Naive thymus-derived CD8-positive, alpha-beta T cell (primary cell): ENCODE measurements at regions not wholly inside any gene's neighbourhood (a gene's known extent, or its start where the extent isn't known, plus 50 kb on each side); places are given as distances from the start of the nearest gene placed in this dataset.
"Not testable (repeated sequence)": the region's sequence is repeated elsewhere in the genome, so short reads cannot be mapped to it uniquely, and the experiment has no call there.

Experiments
- ATAC-seq, 2 donors: fragments of 150-1000 bp; cut with Tn5 transposase in 1 of 2; sonication (Bioruptor Pico), chemical (Tn5 transposase) in 1 of 2; 1 replicate in 1 of 2; 2 replicates in 1 of 2; pipeline ENCODE4 v1.10.0; 2021; ENCODE audit warnings: mild to moderate bottlenecking in 2 of 2, moderate library complexity in 2 of 2
- POLR2A ChIA-PET: fragments of 350-600 bp; sonication (Branson Sonifier 250); formaldehyde crosslinking; loops from one replicate; lab custom pipeline; 2021; ENCODE audit warnings: antibody characterized with exemption; lab: Charles Lee
- DNase-seq, 10 donors: peaks; one replicate each; pipeline versions ENCODE4 v3.0.0 to v3.0.0-alpha.2; 2020 to 2022
- H3K27ac Mint-ChIP-seq, 10 donors: one replicate each; pipeline ENCODE4 v1.8.0; 2020 to 2022; ENCODE audit warnings: mild to moderate bottlenecking in 10 of 10, mixed read lengths in 10 of 10, moderate library complexity in 4 of 10, inconsistent platforms in 1 of 10
- H3K27me3 Mint-ChIP-seq, 5 donors: one replicate each; pipeline ENCODE4 v1.8.0; 2021 to 2022; ENCODE audit warnings: mixed read lengths in 5 of 5
- H3K36me3 Mint-ChIP-seq, 3 donors: one replicate each; pipeline ENCODE4 v1.8.0; 2020 to 2022; ENCODE audit warnings: mixed read lengths in 3 of 3, mild to moderate bottlenecking in 2 of 3, inconsistent platforms in 1 of 3
- H3K4me1 Mint-ChIP-seq, 4 donors: one replicate each; pipeline ENCODE4 v1.8.0; 2021 to 2022; ENCODE audit warnings: mixed read lengths in 4 of 4
- H3K4me3 Mint-ChIP-seq, 10 donors: one replicate each; pipeline ENCODE4 v1.8.0; 2020 to 2022; ENCODE audit warnings: mild to moderate bottlenecking in 10 of 10, mixed read lengths in 10 of 10, moderate library complexity in 6 of 10, inconsistent platforms in 1 of 10
- H3K9me3 Mint-ChIP-seq, 9 donors: one replicate each; pipeline ENCODE4 v1.8.0; 2020 to 2022; ENCODE audit warnings: mixed read lengths in 9 of 9, mild to moderate bottlenecking in 3 of 9, inconsistent platforms in 1 of 9, moderate library complexity in 1 of 9

GRCh38 chr6:2581011-2581410, 169.7 kb downstream of the MYLK4 start:
- H3K36me3 Mint-ChIP-seq: no peaks in the 10 kb centered on the region
- DNase-seq (no peak), ATAC-seq (no peak)
- no peak overlapping the region for H3K27ac Mint-ChIP-seq
- H3K4me3 Mint-ChIP-seq: no peak overlapping the region
- POLR2A ChIA-PET: no interaction called here
- peaks cover 0 to 9% (median 2%) of the 10 kb centered on the region in 9 donors for H3K9me3 Mint-ChIP-seq
- no peaks in the 10 kb centered on the region for H3K4me1 Mint-ChIP-seq
- H3K27me3 Mint-ChIP-seq: peaks cover 8 to 42% (median 14%) of the 10 kb centered on the region in 5 donors

GRCh38 chr6:2579804-2580570, 170.7 kb downstream of the MYLK4 start:
- no peak for DNase-seq
- Mint-ChIP-seq H3K9me3 (peaks cover 0 to 12% (median 6%) of the 10 kb centered on the region in 9 donors), H3K4me1 (no peaks in the 10 kb centered on the region), H3K4me3 (no peak overlapping the region), H3K36me3 (peaks cover 0 to 8% (median 0%) of the 10 kb centered on the region in 3 donors), H3K27ac (no peak overlapping the region), H3K27me3 (peaks cover 10 to 49% (median 16%) of the 10 kb centered on the region in 5 donors)
- ATAC-seq: no peak
- POLR2A ChIA-PET: no interaction called here

- Mint-ChIP-seq H3K27me3 (peaks cover 10 to 56% (median 19%) of the 10 kb centered on the region in 5 donors), H3K27ac (peak overlapping the region in 1 of 10 donors; percentile 65), H3K9me3 (peaks cover 1 to 16% (median 11%) of the 10 kb centered on the region in 9 donors), H3K4me1 (no peaks in the 10 kb centered on the region), H3K36me3 (peaks cover 0 to 14% (median 1%) of the 10 kb centered on the region in 3 donors), H3K4me3 (no peak overlapping the region)
- POLR2A ChIA-PET: no interaction called here
- ATAC-seq (no peak), DNase-seq (no peak)
Measured at GRCh38 chr6:2579241-2579761, 171.4 kb downstream of the MYLK4 start.

GRCh38 chr6:2578767-2579166, 172.0 kb downstream of the MYLK4 start:
- Mint-ChIP-seq H3K27ac (peak overlapping the region in 1 of 10 donors; percentile 65), H3K9me3 (peaks cover 0 to 18% (median 9%) of the 10 kb centered on the region in 9 donors), H3K4me3 (no peak overlapping the region), H3K4me1 (no peaks in the 10 kb centered on the region), H3K36me3 (peaks cover 0 to 14% (median 1%) of the 10 kb centered on the region in 3 donors), H3K27me3 (peaks cover 10 to 56% (median 19%) of the 10 kb centered on the region in 5 donors)
- ATAC-seq: no peak
- DNase-seq: no peak
- POLR2A ChIA-PET: no interaction called here

GRCh38 chr6:2576499-2576898, 174.2 kb downstream of the MYLK4 start:
- Mint-ChIP-seq H3K36me3 (peaks cover 0 to 14% (median 1%) of the 10 kb centered on the region in 3 donors), H3K9me3 (peaks cover 0 to 24% (median 9%) of the 10 kb centered on the region in 9 donors), H3K27me3 (peaks cover 8 to 37% (median 17%) of the 10 kb centered on the region in 5 donors), H3K27ac (no peak overlapping the region), H3K4me1 (no peaks in the 10 kb centered on the region), H3K4me3 (no peak overlapping the region)
- no peak for DNase-seq
- POLR2A ChIA-PET: no interaction called here
- no peak for ATAC-seq

- peaks cover 4 to 30% (median 13%) of the 10 kb centered on the region in 5 donors for H3K27me3 Mint-ChIP-seq
- no peak for ATAC-seq
Measured at GRCh38 chr6:2575236-2575635, 175.5 kb downstream of the MYLK4 start.

GRCh38 chr6:2569420-2569819, 181.3 kb downstream of the MYLK4 start:
- POLR2A ChIA-PET, H3K36me3 Mint-ChIP-seq, H3K4me3 Mint-ChIP-seq, DNase-seq, H3K27ac Mint-ChIP-seq, ATAC-seq, H3K4me1 Mint-ChIP-seq: not testable (repeated sequence)
- Mint-ChIP-seq H3K27me3 (peaks cover 0 to 12% (median 3%) of the 10 kb centered on the region in 5 donors), H3K9me3 (peaks cover 0 to 24% (median 6%) of the 10 kb centered on the region in 9 donors)

More at GRCh38 chr6:2575236-2575635, 175.5 kb downstream of the MYLK4 start:
- no peaks in the 10 kb centered on the region for H3K4me1 Mint-ChIP-seq
- peaks cover 0 to 14% (median 1%) of the 10 kb centered on the region in 3 donors for H3K36me3 Mint-ChIP-seq
- DNase-seq: no peak
- H3K4me3 Mint-ChIP-seq: no peak overlapping the region
- no peak overlapping the region for H3K27ac Mint-ChIP-seq
- peaks cover 0 to 24% (median 12%) of the 10 kb centered on the region in 9 donors for H3K9me3 Mint-ChIP-seq
- POLR2A ChIA-PET: no interaction called here

GRCh38 chr6:2566048-2566447, 184.7 kb downstream of the MYLK4 start:
- Mint-ChIP-seq H3K36me3 (no peaks in the 10 kb centered on the region), H3K4me1 (peaks cover 0 to 3% (median 0%) of the 10 kb centered on the region in 4 donors), H3K27me3 (peaks cover 0 to 20% (median 1%) of the 10 kb centered on the region in 5 donors), H3K4me3 (no peak overlapping the region), H3K9me3 (peaks cover 0 to 12% (median 6%) of the 10 kb centered on the region in 9 donors), H3K27ac (no peak overlapping the region)
- DNase-seq (no peak), ATAC-seq (no peak)
- POLR2A ChIA-PET: no interaction called here

- Mint-ChIP-seq H3K27me3 (peaks cover 0 to 23% (median 6%) of the 10 kb centered on the region in 5 donors), H3K36me3 (no peaks in the 10 kb centered on the region), H3K27ac (no peak overlapping the region), H3K9me3 (peaks cover 0 to 12% (median 6%) of the 10 kb centered on the region in 9 donors), H3K4me1 (peaks cover 0 to 3% (median 0%) of the 10 kb centered on the region in 4 donors), H3K4me3 (no peak overlapping the region)
- DNase-seq (no peak), ATAC-seq (no peak)
- POLR2A ChIA-PET: no interaction called here
Measured at GRCh38 chr6:2565499-2565898, 185.2 kb downstream of the MYLK4 start.

- peaks cover 0 to 32% (median 8%) of the 10 kb centered on the region in 5 donors for H3K27me3 Mint-ChIP-seq
- no peak overlapping the region for H3K4me3 Mint-ChIP-seq
- peaks cover 0 to 3% (median 0%) of the 10 kb centered on the region in 4 donors for H3K4me1 Mint-ChIP-seq
- no peaks in the 10 kb centered on the region for H3K36me3 Mint-ChIP-seq
- ATAC-seq: no peak
- DNase-seq: no peak
- no peak overlapping the region for H3K27ac Mint-ChIP-seq
- POLR2A ChIA-PET: no interaction called here
- H3K9me3 Mint-ChIP-seq: peaks cover 0 to 12% (median 0%) of the 10 kb centered on the region in 9 donors
Measured at GRCh38 chr6:2563635-2564034, 187.1 kb downstream of the MYLK4 start.

GRCh38 chr6:2562721-2563451, 187.8 kb downstream of the MYLK4 start:
- Mint-ChIP-seq H3K4me3 (no peak overlapping the region), H3K27ac (no peak overlapping the region), H3K36me3 (no peaks in the 10 kb centered on the region), H3K4me1 (peaks cover 0 to 3% (median 0%) of the 10 kb centered on the region in 4 donors), H3K27me3 (peaks cover 0 to 39% (median 8%) of the 10 kb centered on the region in 5 donors), H3K9me3 (peaks cover 0 to 10% (median 0%) of the 10 kb centered on the region in 9 donors)
- no peak for DNase-seq
- no peak for ATAC-seq
- POLR2A ChIA-PET: no interaction called here

GRCh38 chr6:2560917-2561698, 189.6 kb downstream of the MYLK4 start:
- peaks cover 0 to 3% (median 0%) of the 10 kb centered on the region in 4 donors for H3K4me1 Mint-ChIP-seq

More at GRCh38 chr6:2560917-2561698, 189.6 kb downstream of the MYLK4 start:
- DNase-seq (no peak), ATAC-seq (no peak)
- Mint-ChIP-seq H3K27me3 (peaks cover 0 to 34% (median 9%) of the 10 kb centered on the region in 5 donors), H3K9me3 (no peaks in the 10 kb centered on the region), H3K36me3 (no peaks in the 10 kb centered on the region), H3K27ac (no peak overlapping the region), H3K4me3 (no peak overlapping the region)
- POLR2A ChIA-PET: no interaction called here
